Transverse colon (tissue), 4 donors: ENCODE measurements at regions not wholly inside any gene's neighbourhood (a gene's known extent, or its start where the extent isn't known, plus 50 kb on each side); places are given as distances from the start of the nearest gene placed in this dataset.

Experiments used
- DNase-seq: peaks from one replicate; pipeline ENCODE4 v3.0.0-alpha.2; 2019
- H3K27ac ChIP-seq, 4 donors: fragments of 200-600 bp; sonication (generic); 2 replicates each; pipeline ENCODE4 v1.5.1; 2016 to 2018; ENCODE audit warnings: inconsistent platforms in 4 of 4
- H3K27me3 ChIP-seq: fragments of 200-600 bp; sonication (generic); 2 replicates; pipeline ENCODE4 v1.5.1; 2017; ENCODE audit warnings: inconsistent platforms
- H3K36me3 ChIP-seq, 4 donors: fragments of 200-600 bp; sonication (generic); 2 replicates each; pipeline ENCODE4 v1.5.1; 2017 to 2019; ENCODE audit warnings: inconsistent platforms in 4 of 4
- H3K4me1 ChIP-seq, 4 donors: fragments of 200-600 bp; sonication (generic); 2 replicates each; pipeline ENCODE4 v1.5.1; 2017 to 2020; ENCODE audit warnings: inconsistent platforms in 4 of 4
- H3K4me3 ChIP-seq, 4 donors: fragments of 200-600 bp; sonication (generic); 1 replicate in 1 of 4; 2 replicates in 3 of 4; pipeline versions ENCODE4 v1.5.1 to v1.6.1; 2017 to 2019; ENCODE audit warnings: inconsistent platforms in 4 of 4
- H3K9me3 ChIP-seq, 2 donors: fragments of 200-600 bp; sonication (generic); 2 replicates each; pipeline ENCODE4 v1.5.1; 2017 to 2019; ENCODE audit warnings: inconsistent platforms in 2 of 2
- CTCF ChIP-seq, 5 experiments: fragments of 200-600 bp in 3 of 5; fragments of 450-650 bp in 2 of 5; sonication (generic) in 3 of 5; IDR thresholded peaks; 1 replicate in 2 of 5; 2 replicates in 3 of 5; pipeline ENCODE4 v1.5.1; 2016 to 2017; ENCODE audit warnings: antibody characterized with exemption in 5 of 5, inconsistent platforms in 3 of 5, mild to moderate bottlenecking in 2 of 5, moderate library complexity in 1 of 5
- EP300 ChIP-seq: sonication (generic); formaldehyde crosslinking; IDR thresholded peaks from one replicate; pipeline ENCODE4 v1.6.1; 2017; ENCODE audit warnings: antibody characterized with exemption, low read depth
- POLR2A ChIP-seq: fragments of 450-650 bp; IDR thresholded peaks from one replicate; pipeline ENCODE4 v1.6.1; 2016; ENCODE audit warnings: antibody characterized with exemption, mild to moderate bottlenecking, moderate library complexity
- POLR2AphosphoS5 ChIP-seq, 3 donors: sonication (generic); formaldehyde crosslinking; IDR thresholded peaks; one replicate each; pipeline ENCODE4 v1.6.1; 2016; ENCODE audit warnings: antibody characterized with exemption in 3 of 3
- WGBS, 2 donors: methylation state at CpG; one replicate each; pipeline ENCODE4 v1.1.5; 2018; ENCODE audit warnings: low coverage in 1 of 2; 5-methylcytosine and 5-hydroxymethylcytosine counted together
- in situ Hi-C, 4 donors: fragments of 200-750 bp; cut with MboI; loops; one replicate each; pipeline versions ENCODE4 v1.15.0 to v1.15.1; 2017; ENCODE audit warnings: low sequenced_read_pairs in 3 of 4, low pct_ligation_motif_present in 1 of 4, low pct_unique_long_range_greater_than_20kb in 1 of 4
- intact Hi-C: fragments of 100-400 bp; cut with DNase I; formaldehyde crosslinking; loops from one replicate; pipeline ENCODE4 v1.15.1; 2023; ENCODE audit warnings: low total_unique reads

- Histone ChIP-seq H3K27ac (no peak overlapping the region), H3K36me3 (no peaks in the 10 kb centered on the region), H3K9me3 (no peaks in the 10 kb centered on the region), H3K4me1 (no peaks in the 10 kb centered on the region), H3K27me3 (no peaks in the 10 kb centered on the region), H3K4me3 (no peak overlapping the region)
- TF ChIP-seq POLR2AphosphoS5 (IDR thresholded peaks at IDR 0.05) (no peak), EP300 (no peak), POLR2A (no peak)
- intact Hi-C loops: no loop called here
- WGBS, 2 donors: 67 to 71% methylated on average over 3 of the region's 3 CpGs
- DNase-seq: no peak
- in situ Hi-C loops: loop anchor here in 1 of 4 donors (25.0 kb wide), 1 partner anchor 95 kb away; no protein-coding TSS in a partner anchor
Observed at GRCh38 chr7:82631998-82632397, 188.4 kb upstream of the CACNA2D1 start.

GRCh38 chr7:82629583-82629982 is 186.0 kb upstream of the CACNA2D1 start:
- H3K27ac ChIP-seq: no peak overlapping the region
- WGBS, 2 donors: 87 to 91% methylated on average over 3 of the region's 3 CpGs
- H3K36me3 ChIP-seq: no peaks in the 10 kb centered on the region
- H3K4me1 ChIP-seq: no peaks in the 10 kb centered on the region
- no peak for DNase-seq
- no peaks in the 10 kb centered on the region for H3K9me3 ChIP-seq
- TF ChIP-seq EP300: no peak
- TF ChIP-seq POLR2A: no peak
- TF ChIP-seq CTCF (IDR thresholded peaks at IDR 0.05): no peak
- no peak for TF ChIP-seq POLR2AphosphoS5 (IDR thresholded peaks at IDR 0.05)
- intact Hi-C loops: no loop called here
- no peaks in the 10 kb centered on the region for H3K27me3 ChIP-seq
- in situ Hi-C loops: loop anchor here in 1 of 4 donors (25.0 kb wide), 1 partner anchor 92 kb away; no protein-coding TSS in a partner anchor
- no peak overlapping the region for H3K4me3 ChIP-seq

- intact Hi-C loops (no loop called here), in situ Hi-C loops (loop anchor here in 1 of 4 donors (25.0 kb wide), 1 partner anchor 88 kb away; no protein-coding TSS in a partner anchor)
- H3K27ac ChIP-seq: no peak overlapping the region
- H3K27me3 ChIP-seq: no peaks in the 10 kb centered on the region
- H3K9me3 ChIP-seq: no peaks in the 10 kb centered on the region
- H3K4me1 ChIP-seq: no peaks in the 10 kb centered on the region
- no peaks in the 10 kb centered on the region for H3K36me3 ChIP-seq
- no peak for DNase-seq
- H3K4me3 ChIP-seq: no peak overlapping the region
- no peak for TF ChIP-seq POLR2AphosphoS5 (IDR thresholded peaks at IDR 0.05)
- TF ChIP-seq CTCF (IDR thresholded peaks at IDR 0.05): no peak
- no peak for TF ChIP-seq EP300
- no peak for TF ChIP-seq POLR2A
- 73 to 83% methylated on average over 1 to 2 of the region's 2 CpGs for WGBS, 2 donors
Observed at GRCh38 chr7:82625377-82625776, 181.8 kb upstream of the CACNA2D1 start.

- Histone ChIP-seq H3K4me3 (no peak overlapping the region), H3K36me3 (no peaks in the 10 kb centered on the region), H3K9me3 (no peaks in the 10 kb centered on the region), H3K27me3 (no peaks in the 10 kb centered on the region), H3K27ac (no peak overlapping the region), H3K4me1 (no peaks in the 10 kb centered on the region)
- no peak for DNase-seq
- WGBS, 2 donors: 79 to 90% methylated on average over 1 of the region's 1 CpG
- in situ Hi-C loops: loop anchor here in 1 of 4 donors (25.0 kb wide), 1 partner anchor 88 kb away; no protein-coding TSS in a partner anchor
- intact Hi-C loops: no loop called here
- TF ChIP-seq POLR2A (no peak), EP300 (no peak), POLR2AphosphoS5 (IDR thresholded peaks at IDR 0.05) (no peak), CTCF (IDR thresholded peaks at IDR 0.05) (no peak)
Observed at GRCh38 chr7:82624965-82625364, 181.4 kb upstream of the CACNA2D1 start.

GRCh38 chr7:82624337-82624736 is 180.8 kb upstream of the CACNA2D1 start:
- WGBS, 2 donors: 70 to 79% methylated on average over 2 of the region's 2 CpGs
- no peak for DNase-seq
- H3K36me3 ChIP-seq: no peaks in the 10 kb centered on the region
- in situ Hi-C loops (no loop called here), intact Hi-C loops (no loop called here)
- no peaks in the 10 kb centered on the region for H3K9me3 ChIP-seq
- H3K27ac ChIP-seq: no peak overlapping the region
- no peaks in the 10 kb centered on the region for H3K27me3 ChIP-seq
- H3K4me3 ChIP-seq: no peak overlapping the region
- TF ChIP-seq CTCF (IDR thresholded peaks at IDR 0.05): no peak
- TF ChIP-seq EP300: no peak
- TF ChIP-seq POLR2AphosphoS5 (IDR thresholded peaks at IDR 0.05): no peak
- no peak for TF ChIP-seq POLR2A
- H3K4me1 ChIP-seq: no peaks in the 10 kb centered on the region
